HCEC 1CT (cell line): ENCODE measurements at regions not wholly inside any gene's neighbourhood (a gene's known extent, or its start where the extent isn't known, plus 50 kb on each side); places are given as distances from the start of the nearest gene placed in this dataset.
"Not testable (repeated sequence)": the region's sequence is repeated elsewhere in the genome, so short reads cannot be mapped to it uniquely, and the experiment has no call there.

ENCODE experiments used
- DNase-seq: peaks from one replicate; pipeline ENCODE4 v3.0.0-alpha.2; 2017

GRCh38 chr5:116911074-116911473, 336.5 kb upstream of the SEMA6A start:
- DNase-seq: no peak

GRCh38 chr5:116908537-116908936, 333.9 kb upstream of the SEMA6A start:
- DNase-seq: no peak

GRCh38 chr5:116905885-116906284, 331.3 kb upstream of the SEMA6A start:
- no peak for DNase-seq

GRCh38 chr5:116900793-116901192, 326.2 kb upstream of the SEMA6A start:
- DNase-seq: no peak

- DNase-seq: no peak
Observed at GRCh38 chr5:116898917-116899316, 324.3 kb upstream of the SEMA6A start.

- no peak for DNase-seq
Observed at GRCh38 chr5:116897291-116897690, 322.7 kb upstream of the SEMA6A start.

- DNase-seq: no peak
Observed at GRCh38 chr5:116896001-116896400, 321.4 kb upstream of the SEMA6A start.

- DNase-seq: no peak
Observed at GRCh38 chr5:116892993-116893392, 318.4 kb upstream of the SEMA6A start.

GRCh38 chr5:116887104-116887503, 312.5 kb upstream of the SEMA6A start:
- no peak for DNase-seq

GRCh38 chr5:116885825-116886224, 311.2 kb upstream of the SEMA6A start:
- DNase-seq: no peak

GRCh38 chr5:116883875-116884274, 309.3 kb upstream of the SEMA6A start:
- DNase-seq: no peak

- DNase-seq: no peak
Observed at GRCh38 chr5:116881921-116882531, 307.4 kb upstream of the SEMA6A start.

- DNase-seq: no peak
Observed at GRCh38 chr5:116880601-116881000, 306.0 kb upstream of the SEMA6A start.

- DNase-seq: no peak
Observed at GRCh38 chr5:116880150-116880549, 305.5 kb upstream of the SEMA6A start.

GRCh38 chr5:116876240-116876840, 301.7 kb upstream of the SEMA6A start:
- DNase-seq: no peak

GRCh38 chr5:116872986-116873385, 298.4 kb upstream of the SEMA6A start:
- no peak for DNase-seq

GRCh38 chr5:116872486-116872885, 297.9 kb upstream of the SEMA6A start:
- no peak for DNase-seq

GRCh38 chr5:116867825-116868224, 293.2 kb upstream of the SEMA6A start:
- DNase-seq: not testable (repeated sequence)

GRCh38 chr5:116865651-116866050, 291.0 kb upstream of the SEMA6A start:
- no peak for DNase-seq

GRCh38 chr5:116864838-116865190, 290.2 kb upstream of the SEMA6A start:
- DNase-seq: no peak

GRCh38 chr5:116864157-116864837, 289.7 kb upstream of the SEMA6A start:
- no peak for DNase-seq

GRCh38 chr5:116862632-116863455, 288.2 kb upstream of the SEMA6A start:
- no peak for DNase-seq

GRCh38 chr5:116861666-116862065, 287.0 kb upstream of the SEMA6A start:
- DNase-seq: no peak

GRCh38 chr5:116861097-116861496, 286.5 kb upstream of the SEMA6A start:
- no peak for DNase-seq
